IgD-negative memory B cell (primary cell): ENCODE measurements at regions not wholly inside any gene's neighbourhood (a gene's known extent, or its start where the extent isn't known, plus 50 kb on each side); places are given as distances from the start of the nearest gene placed in this dataset.

Source experiments
- H3K27ac Mint-ChIP-seq, 3 donors: one replicate each; pipeline ENCODE4 v1.8.0; 2020 to 2022; ENCODE audit warnings: mild to moderate bottlenecking in 3 of 3, mixed read lengths in 3 of 3, moderate library complexity in 1 of 3
- H3K27me3 Mint-ChIP-seq: one replicate; pipeline ENCODE4 v1.8.0; 2021; ENCODE audit warnings: mixed read lengths
- H3K36me3 Mint-ChIP-seq: one replicate; pipeline ENCODE4 v1.8.0; 2020; ENCODE audit warnings: mild to moderate bottlenecking, mixed read lengths
- H3K4me1 Mint-ChIP-seq, 3 donors: one replicate each; pipeline ENCODE4 v1.8.0; 2020 to 2022; ENCODE audit warnings: mixed read lengths in 3 of 3, mild to moderate bottlenecking in 1 of 3
- H3K4me3 Mint-ChIP-seq, 4 donors: one replicate each; pipeline ENCODE4 v1.8.0; 2020 to 2022; ENCODE audit warnings: mild to moderate bottlenecking in 4 of 4, mixed read lengths in 4 of 4, moderate library complexity in 3 of 4
- H3K9me3 Mint-ChIP-seq, 3 donors: one replicate each; pipeline ENCODE4 v1.8.0; 2020 to 2021; ENCODE audit warnings: mixed read lengths in 3 of 3, mild to moderate bottlenecking in 1 of 3

DNA sequence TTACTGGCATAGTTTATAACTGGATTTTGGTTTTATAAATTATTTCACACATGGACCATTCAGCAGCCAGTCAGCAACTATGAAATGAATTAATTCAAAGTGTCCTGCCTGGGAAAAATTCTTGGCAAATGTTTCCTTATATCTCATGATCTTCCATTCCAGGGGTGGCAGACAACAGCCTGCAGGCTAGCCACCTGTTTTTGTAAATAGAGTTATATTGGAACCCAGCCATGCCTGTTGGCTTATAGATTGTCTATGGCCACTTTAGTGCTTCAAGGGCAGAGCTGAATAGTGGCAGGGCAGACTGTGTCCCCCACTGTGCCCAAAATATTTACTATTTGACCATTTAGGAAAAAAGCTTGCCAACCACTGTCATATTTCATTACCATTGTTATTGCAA, 613.7 kb downstream of the TMEM114 start:
- Mint-ChIP-seq H3K36me3 (no peaks in the 10 kb centered on the region), H3K27me3 (no peaks in the 10 kb centered on the region), H3K9me3 (peaks cover 0 to 10% (median 3%) of the 10 kb centered on the region in 3 donors), H3K4me3 (no peak overlapping the region), H3K27ac (no peak overlapping the region), H3K4me1 (no peaks in the 10 kb centered on the region)

- H3K4me3 Mint-ChIP-seq: no peak overlapping the region
- H3K27ac Mint-ChIP-seq: no peak overlapping the region
- H3K9me3 Mint-ChIP-seq: peaks cover 0 to 10% (median 3%) of the 10 kb centered on the region in 3 donors
- no peaks in the 10 kb centered on the region for H3K27me3 Mint-ChIP-seq
- H3K36me3 Mint-ChIP-seq: no peaks in the 10 kb centered on the region
- H3K4me1 Mint-ChIP-seq: no peaks in the 10 kb centered on the region
These were observed 614.2 kb downstream of the TMEM114 start for GRCh38 chr16:7976125-7976524.

DNA sequence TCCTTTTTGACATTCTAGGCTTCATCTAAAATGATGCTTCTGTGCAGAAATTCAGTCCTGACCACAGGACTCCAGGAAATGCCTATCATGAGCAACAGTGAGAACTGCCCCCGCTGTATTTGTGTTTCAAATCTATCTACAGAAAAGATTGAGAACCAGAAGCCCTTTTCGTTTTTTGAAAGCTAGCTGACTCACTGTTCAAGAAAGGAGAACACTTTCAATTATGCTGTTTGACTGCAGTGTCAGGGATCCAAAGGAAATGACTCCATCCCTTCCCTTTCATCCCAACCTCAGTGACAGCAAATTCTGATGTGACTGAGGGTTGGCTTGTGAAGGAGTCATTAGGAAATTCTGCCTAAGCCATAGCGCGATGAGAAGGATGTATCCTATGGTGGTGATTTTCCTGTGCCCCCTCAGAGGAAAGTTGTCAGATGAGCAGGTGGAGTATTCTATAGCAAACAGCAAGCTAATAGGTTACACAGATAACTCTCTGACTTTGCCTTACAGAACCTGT, 622.3 kb downstream of the TMEM114 start:
- H3K27ac Mint-ChIP-seq: no peak overlapping the region
- H3K9me3 Mint-ChIP-seq: peaks cover 5 to 10% (median 6%) of the 10 kb centered on the region in 3 donors
- no peaks in the 10 kb centered on the region for H3K36me3 Mint-ChIP-seq
- H3K4me1 Mint-ChIP-seq: no peaks in the 10 kb centered on the region
- no peak overlapping the region for H3K4me3 Mint-ChIP-seq
- no peaks in the 10 kb centered on the region for H3K27me3 Mint-ChIP-seq

DNA sequence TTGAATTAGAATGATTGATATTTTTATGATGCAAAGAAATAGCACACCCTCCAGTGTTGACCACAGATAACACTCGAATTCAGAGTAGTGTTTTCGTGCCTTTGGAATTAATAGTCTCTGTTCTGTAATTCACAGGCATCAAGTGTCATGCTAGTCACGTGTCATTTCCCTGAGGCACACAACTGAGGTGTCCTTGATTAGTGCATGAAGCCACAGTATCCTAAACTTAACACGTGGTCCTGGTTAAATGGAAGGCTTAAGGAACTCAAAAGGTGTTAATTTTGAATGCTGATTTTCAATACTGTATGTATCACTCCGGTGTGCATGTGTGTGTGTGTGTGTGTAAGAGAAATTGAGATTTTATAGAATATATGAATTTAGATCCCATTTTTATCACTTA, 625.6 kb downstream of the TMEM114 start:
- H3K9me3 Mint-ChIP-seq: peaks cover 0 to 6% (median 1%) of the 10 kb centered on the region in 3 donors
- no peak overlapping the region for H3K4me3 Mint-ChIP-seq
- H3K27me3 Mint-ChIP-seq: no peaks in the 10 kb centered on the region
- H3K27ac Mint-ChIP-seq: no peak overlapping the region
- no peaks in the 10 kb centered on the region for H3K36me3 Mint-ChIP-seq
- no peaks in the 10 kb centered on the region for H3K4me1 Mint-ChIP-seq

- Mint-ChIP-seq H3K4me1 (no peaks in the 10 kb centered on the region), H3K4me3 (no peak overlapping the region), H3K9me3 (peaks cover 0 to 7% (median 4%) of the 10 kb centered on the region in 3 donors), H3K36me3 (no peaks in the 10 kb centered on the region), H3K27me3 (no peaks in the 10 kb centered on the region), H3K27ac (no peak overlapping the region)
These were observed 626.1 kb downstream of the TMEM114 start for GRCh38 chr16:7964167-7964566.

- H3K4me1 Mint-ChIP-seq: no peaks in the 10 kb centered on the region
- peaks cover 2 to 9% (median 6%) of the 10 kb centered on the region in 3 donors for H3K9me3 Mint-ChIP-seq
- H3K4me3 Mint-ChIP-seq: no peak overlapping the region
- H3K36me3 Mint-ChIP-seq: no peaks in the 10 kb centered on the region
- no peaks in the 10 kb centered on the region for H3K27me3 Mint-ChIP-seq
- H3K27ac Mint-ChIP-seq: no peak overlapping the region
These were observed 628.0 kb downstream of the TMEM114 start for GRCh38 chr16:7962091-7962879.

GRCh38 chr16:7957151-7957550, 624.5 kb downstream of the RBFOX1 start:
- Mint-ChIP-seq H3K27ac (no peak overlapping the region), H3K36me3 (no peaks in the 10 kb centered on the region), H3K4me1 (no peaks in the 10 kb centered on the region), H3K9me3 (peaks cover 7 to 14% (median 9%) of the 10 kb centered on the region in 3 donors), H3K27me3 (no peaks in the 10 kb centered on the region), H3K4me3 (no peak overlapping the region)

DNA sequence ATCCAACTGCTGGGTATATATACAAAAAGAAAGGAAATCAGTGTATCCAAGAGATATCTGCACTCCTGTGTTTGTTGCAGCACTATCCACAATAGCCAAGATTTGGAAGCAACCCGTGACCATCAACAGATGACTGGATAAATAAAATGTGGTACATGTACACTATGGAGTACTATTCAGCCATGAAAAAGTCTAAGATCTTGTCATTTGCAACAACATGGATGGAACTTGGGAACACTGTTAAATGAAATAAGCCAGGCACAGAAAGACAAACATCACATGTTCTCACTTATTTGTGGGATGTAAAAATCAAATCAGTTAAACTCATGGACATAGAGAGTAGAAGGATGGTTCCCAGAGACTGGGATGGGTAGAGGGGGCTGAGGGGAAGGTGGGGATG, 620.7 kb downstream of the RBFOX1 start:
- H3K9me3 Mint-ChIP-seq: peaks cover 3 to 14% (median 4%) of the 10 kb centered on the region in 3 donors
- no peak overlapping the region for H3K4me3 Mint-ChIP-seq
- no peak overlapping the region for H3K27ac Mint-ChIP-seq
- H3K36me3 Mint-ChIP-seq: no peaks in the 10 kb centered on the region
- H3K27me3 Mint-ChIP-seq: no peaks in the 10 kb centered on the region
- H3K4me1 Mint-ChIP-seq: no peaks in the 10 kb centered on the region

DNA sequence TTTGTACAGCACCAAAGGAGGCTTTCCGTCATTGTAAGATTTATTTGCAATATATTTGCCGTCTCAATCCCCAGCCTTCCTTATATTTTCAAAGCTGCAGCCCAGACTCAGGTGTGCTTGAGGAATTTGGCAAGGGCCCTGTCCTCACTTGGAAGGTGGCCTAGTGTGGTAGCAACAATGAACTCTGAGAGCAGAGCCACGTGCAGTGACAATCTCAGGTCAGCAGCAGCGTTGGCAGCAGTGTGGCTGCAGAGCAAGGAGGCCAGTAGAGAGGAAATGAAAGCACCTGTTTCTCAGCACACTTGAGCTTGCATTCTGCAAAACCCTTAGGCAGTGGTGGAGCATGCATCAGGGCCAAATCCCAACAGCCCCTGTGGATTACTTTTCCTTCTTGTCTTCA, 613.5 kb downstream of the RBFOX1 start:
- Mint-ChIP-seq H3K4me1 (peaks cover 0 to 2% (median 0%) of the 10 kb centered on the region in 3 donors), H3K9me3 (peaks cover 5 to 19% (median 10%) of the 10 kb centered on the region in 3 donors), H3K27me3 (no peaks in the 10 kb centered on the region), H3K27ac (no peak overlapping the region), H3K4me3 (no peak overlapping the region), H3K36me3 (no peaks in the 10 kb centered on the region)

- Mint-ChIP-seq H3K4me3 (no peak overlapping the region), H3K4me1 (peaks cover 0 to 1% (median 0%) of the 10 kb centered on the region in 3 donors), H3K9me3 (peaks cover 2 to 9% (median 6%) of the 10 kb centered on the region in 3 donors), H3K36me3 (no peaks in the 10 kb centered on the region), H3K27me3 (no peaks in the 10 kb centered on the region), H3K27ac (no peak overlapping the region)
These were observed 605.5 kb downstream of the RBFOX1 start for GRCh38 chr16:7938175-7938574.

GRCh38 chr16:7921345-7921744, 588.7 kb downstream of the RBFOX1 start:
- no peaks in the 10 kb centered on the region for H3K27me3 Mint-ChIP-seq
- H3K9me3 Mint-ChIP-seq: peaks cover 2 to 6% (median 4%) of the 10 kb centered on the region in 3 donors
- no peaks in the 10 kb centered on the region for H3K4me1 Mint-ChIP-seq
- no peaks in the 10 kb centered on the region for H3K36me3 Mint-ChIP-seq
- H3K4me3 Mint-ChIP-seq: no peak overlapping the region
- H3K27ac Mint-ChIP-seq: no peak overlapping the region

DNA sequence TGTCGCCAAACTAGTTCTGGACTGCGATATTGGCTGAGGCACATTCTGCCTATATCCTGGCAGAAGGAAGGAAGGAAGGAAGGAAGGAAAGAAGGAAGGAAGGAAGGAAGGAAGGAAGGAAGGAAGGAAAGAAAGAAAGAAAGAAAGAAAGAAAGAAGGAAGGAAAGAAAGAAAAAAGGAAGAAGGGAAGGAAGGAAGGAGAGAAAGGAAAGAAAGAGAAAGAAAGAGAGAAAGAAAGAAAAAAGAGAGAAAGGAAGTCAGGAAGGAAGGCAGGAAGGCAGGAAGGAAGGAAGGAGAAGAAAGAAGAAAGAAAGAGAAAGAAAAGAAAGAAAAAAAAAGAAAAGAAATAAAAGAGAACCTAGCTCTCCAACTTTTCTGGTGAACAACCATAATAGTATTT, 587.1 kb downstream of the RBFOX1 start:
- H3K9me3 Mint-ChIP-seq: peaks cover under 1 to 7% (median 4%) of the 10 kb centered on the region in 3 donors
- no peak overlapping the region for H3K27ac Mint-ChIP-seq
- H3K4me3 Mint-ChIP-seq: no peak overlapping the region
- no peaks in the 10 kb centered on the region for H3K27me3 Mint-ChIP-seq
- H3K36me3 Mint-ChIP-seq: no peaks in the 10 kb centered on the region
- H3K4me1 Mint-ChIP-seq: no peaks in the 10 kb centered on the region

DNA sequence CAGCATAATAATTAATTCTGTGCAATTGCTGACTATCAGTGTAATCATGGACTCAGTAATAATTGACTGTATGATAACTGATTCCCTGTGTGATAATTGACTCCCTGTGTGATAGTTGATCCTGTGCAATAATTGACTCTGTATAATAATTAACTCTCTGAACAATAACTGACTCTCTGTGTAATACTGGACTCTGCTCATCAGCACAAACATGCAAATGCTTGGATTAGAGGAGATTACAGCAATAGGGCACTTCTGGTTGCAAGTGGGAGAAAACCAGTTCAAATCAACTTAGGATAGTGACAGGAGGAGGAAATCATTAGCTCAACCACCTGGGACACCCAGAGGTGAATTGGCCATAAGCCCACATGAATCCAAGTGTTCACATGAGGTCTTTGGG, 582.1 kb downstream of the RBFOX1 start:
- H3K27ac Mint-ChIP-seq: no peak overlapping the region
- H3K36me3 Mint-ChIP-seq: peaks cover 2% of the 10 kb centered on the region
- peaks cover 0 to 17% (median 0%) of the 10 kb centered on the region in 3 donors for H3K9me3 Mint-ChIP-seq
- no peaks in the 10 kb centered on the region for H3K27me3 Mint-ChIP-seq
- H3K4me3 Mint-ChIP-seq: no peak overlapping the region
- H3K4me1 Mint-ChIP-seq: no peaks in the 10 kb centered on the region

DNA sequence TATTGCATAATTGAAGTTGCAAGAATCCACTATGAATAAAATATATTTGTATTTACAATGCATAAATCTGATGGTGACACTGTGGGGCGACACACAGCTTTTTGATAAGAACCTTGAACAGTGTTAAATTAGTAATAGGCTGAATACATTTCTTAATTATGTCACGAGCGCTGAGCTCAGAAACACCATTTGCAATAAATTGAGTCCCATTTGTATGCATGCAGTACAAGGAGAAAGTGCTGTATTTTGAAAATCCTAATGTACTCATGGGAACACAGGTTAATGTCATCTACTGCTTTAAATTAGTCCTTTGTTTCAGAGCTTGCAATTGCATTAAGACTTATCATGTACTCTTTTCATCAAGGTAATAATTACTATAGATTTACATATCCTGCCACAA, 579.5 kb downstream of the RBFOX1 start:
- H3K9me3 Mint-ChIP-seq: peaks cover 2 to 17% (median 2%) of the 10 kb centered on the region in 3 donors
- peaks cover 2% of the 10 kb centered on the region for H3K36me3 Mint-ChIP-seq
- H3K27me3 Mint-ChIP-seq: no peaks in the 10 kb centered on the region
- no peak overlapping the region for H3K27ac Mint-ChIP-seq
- H3K4me3 Mint-ChIP-seq: no peak overlapping the region
- no peaks in the 10 kb centered on the region for H3K4me1 Mint-ChIP-seq

GRCh38 chr16:7910116-7910515, 577.5 kb downstream of the RBFOX1 start:
- Mint-ChIP-seq H3K27ac (no peak overlapping the region), H3K36me3 (peaks cover 2% of the 10 kb centered on the region)

GRCh38 chr16:7888411-7888810, 555.8 kb downstream of the RBFOX1 start:
- no peak overlapping the region for H3K4me3 Mint-ChIP-seq
- H3K4me1 Mint-ChIP-seq: no peaks in the 10 kb centered on the region
- H3K9me3 Mint-ChIP-seq: peaks cover 0 to 3% (median 1%) of the 10 kb centered on the region in 3 donors
- no peak overlapping the region for H3K27ac Mint-ChIP-seq
- no peaks in the 10 kb centered on the region for H3K27me3 Mint-ChIP-seq
- no peaks in the 10 kb centered on the region for H3K36me3 Mint-ChIP-seq

More at GRCh38 chr16:7910116-7910515, 577.5 kb downstream of the RBFOX1 start:
- H3K4me1 Mint-ChIP-seq: no peaks in the 10 kb centered on the region
- H3K27me3 Mint-ChIP-seq: no peaks in the 10 kb centered on the region
- peaks cover 2 to 17% (median 4%) of the 10 kb centered on the region in 3 donors for H3K9me3 Mint-ChIP-seq
- no peak overlapping the region for H3K4me3 Mint-ChIP-seq
